Keratinocyte (primary cell): ENCODE measurements at regions not wholly inside any gene's neighbourhood (a gene's known extent, or its start where the extent isn't known, plus 50 kb on each side); places are given as distances from the start of the nearest gene placed in this dataset.

Experiments used
- CTCF ChIP-seq, 3 experiments: IDR thresholded peaks in 1 of 3; conservative IDR thresholded peaks in 1 of 3; optimal IDR thresholded peaks in 1 of 3; 2 replicates in 2 of 3; 3 replicates in 1 of 3; pipeline versions ENCODE3 to v1.5.1; 2011; ENCODE audit warnings: low read length in 3 of 3, mild to moderate bottlenecking in 3 of 3, moderate library complexity in 2 of 3, control low read depth in 1 of 3, inconsistent platforms in 1 of 3; ENCODE audit not compliant: insufficient read depth in 2 of 3; ENCODE audit errors: extremely low read depth in 1 of 3
- EZH2 ChIP-seq: IDR thresholded peaks from one replicate; pipeline ENCODE4 v1.6.1; 2012; ENCODE audit warnings: inconsistent platforms, mild to moderate bottlenecking, low read length, moderate library complexity

GRCh38 chr16:79845734-79846135 is 245.2 kb upstream of the MAF start:
- no peak for TF ChIP-seq CTCF (optimal IDR thresholded peaks at IDR 0.05 in 1 of 3, IDR thresholded peaks at IDR 0.05 in 1 of 3, conservative IDR thresholded peaks at IDR 0.05 in 1 of 3; ENCODE audit: extremely low read depth in 1 of 3, insufficient read depth in 2 of 3, low read length in 3 of 3)
- no peak for TF ChIP-seq EZH2
